ENCODE measurements at regions not wholly inside any gene's neighbourhood (a gene's known extent, or its start where the extent isn't known, plus 50 kb on each side); places are given as distances from the start of the nearest gene placed in this dataset.

DNA sequence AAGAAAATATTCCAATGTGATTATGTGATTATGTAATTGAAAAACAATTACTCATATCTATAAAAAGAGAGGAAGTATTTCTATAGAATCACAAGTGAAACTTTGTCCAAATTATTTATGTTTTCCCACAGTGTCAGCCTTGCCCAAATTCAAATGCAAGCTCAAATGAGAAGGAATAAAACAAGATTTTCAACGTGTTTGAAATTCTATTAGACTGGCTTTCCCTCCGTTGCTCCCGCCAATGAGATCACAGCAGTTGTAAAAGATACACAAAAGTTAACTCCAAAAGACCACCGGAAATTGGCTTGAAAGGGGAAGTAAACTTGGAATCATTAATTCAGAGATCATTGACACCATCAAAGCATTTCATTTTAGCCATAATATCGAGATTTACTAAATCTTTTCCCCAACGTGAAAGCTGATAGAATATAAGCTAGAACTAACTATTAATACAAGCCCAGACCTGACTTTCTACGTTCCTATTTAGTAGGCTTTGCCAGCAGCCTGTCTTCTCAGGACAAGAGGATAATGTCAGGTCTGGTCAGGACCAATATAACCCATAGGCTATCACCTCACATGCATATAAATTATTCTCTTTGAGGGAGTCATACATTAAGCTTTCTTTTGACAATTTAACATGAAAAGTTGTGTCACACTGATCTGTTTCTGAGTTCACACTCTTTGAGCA, 222.6 kb upstream of the CHAC2 start:
- TF ChIP-seq CTCF (conservative IDR thresholded peaks at IDR 0.05; ENCODE audit: control insufficient read depth, insufficient read depth, low read depth, low read length) = no peak
- no peak overlapping the region for H3K4me3 ChIP-seq (ENCODE audit: control insufficient read depth, low read depth, low read length)
- no peak for DNase-seq (ENCODE audit: low read depth)

DNA sequence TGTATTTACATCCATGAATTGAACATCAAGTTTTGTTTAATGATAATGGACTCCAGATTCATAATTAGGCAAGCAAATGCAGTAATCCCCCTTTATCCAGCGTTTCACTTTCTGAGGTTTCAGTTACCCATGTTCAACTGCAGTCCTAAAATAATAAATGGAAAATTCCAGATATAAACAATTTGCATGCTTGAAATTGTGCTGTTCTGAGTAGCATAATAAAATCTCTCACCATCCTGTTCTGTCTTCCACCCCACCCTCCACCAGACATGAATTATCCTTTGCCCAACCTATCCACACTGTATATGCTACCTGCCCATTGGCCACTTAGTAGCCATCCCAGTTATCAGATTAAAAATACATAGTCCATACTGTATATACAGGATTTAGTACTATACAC, 224.5 kb upstream of the CHAC2 start:
- no peak overlapping the region for H3K4me3 ChIP-seq (ENCODE audit: control insufficient read depth, low read depth, low read length)
- no peak for TF ChIP-seq CTCF (conservative IDR thresholded peaks at IDR 0.05; ENCODE audit: control insufficient read depth, insufficient read depth, low read depth, low read length)
- no peak for DNase-seq (ENCODE audit: low read depth)

DNA sequence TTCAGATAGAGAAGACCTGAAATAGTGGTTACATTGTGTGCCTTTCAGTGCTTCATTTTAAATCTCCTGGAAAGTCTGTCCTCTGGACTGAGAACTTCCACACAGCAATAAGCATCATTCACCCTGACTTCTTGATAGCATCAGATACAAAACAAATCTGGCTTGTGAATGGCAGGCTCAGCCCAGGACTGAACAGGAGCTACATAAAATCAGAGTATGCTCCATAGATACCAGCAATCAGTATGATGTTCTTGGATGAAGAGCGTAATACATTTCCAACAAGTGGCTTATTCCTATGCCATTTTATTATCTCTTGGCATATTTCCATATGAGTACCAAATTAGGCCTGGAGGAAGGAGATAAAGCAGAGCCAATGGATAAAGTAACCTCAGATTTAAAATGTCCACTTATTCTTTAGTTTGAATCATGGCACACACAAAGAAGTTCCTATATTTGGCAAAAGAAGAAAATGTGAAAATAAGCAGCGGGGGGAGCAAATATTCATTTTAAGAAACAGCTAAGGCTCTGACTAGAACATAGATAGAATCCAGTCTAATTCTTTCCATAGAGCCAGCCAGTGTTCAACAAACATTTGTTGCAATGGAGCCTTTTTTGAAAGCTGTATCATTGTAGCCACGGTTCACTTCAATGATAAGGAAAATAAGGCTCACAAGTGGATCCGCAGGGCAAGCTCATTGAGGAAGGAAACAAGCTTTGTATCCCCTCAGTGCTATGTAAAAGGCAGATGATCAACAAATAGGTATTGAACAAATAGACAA, 230.8 kb upstream of the CHAC2 start:
- no peak for TF ChIP-seq CTCF (conservative IDR thresholded peaks at IDR 0.05; ENCODE audit: control insufficient read depth, insufficient read depth, low read depth, low read length)
- DNase-seq (ENCODE audit: low read depth) = no peak
- H3K4me3 ChIP-seq (ENCODE audit: control insufficient read depth, low read depth, low read length) = no peak overlapping the region

DNA sequence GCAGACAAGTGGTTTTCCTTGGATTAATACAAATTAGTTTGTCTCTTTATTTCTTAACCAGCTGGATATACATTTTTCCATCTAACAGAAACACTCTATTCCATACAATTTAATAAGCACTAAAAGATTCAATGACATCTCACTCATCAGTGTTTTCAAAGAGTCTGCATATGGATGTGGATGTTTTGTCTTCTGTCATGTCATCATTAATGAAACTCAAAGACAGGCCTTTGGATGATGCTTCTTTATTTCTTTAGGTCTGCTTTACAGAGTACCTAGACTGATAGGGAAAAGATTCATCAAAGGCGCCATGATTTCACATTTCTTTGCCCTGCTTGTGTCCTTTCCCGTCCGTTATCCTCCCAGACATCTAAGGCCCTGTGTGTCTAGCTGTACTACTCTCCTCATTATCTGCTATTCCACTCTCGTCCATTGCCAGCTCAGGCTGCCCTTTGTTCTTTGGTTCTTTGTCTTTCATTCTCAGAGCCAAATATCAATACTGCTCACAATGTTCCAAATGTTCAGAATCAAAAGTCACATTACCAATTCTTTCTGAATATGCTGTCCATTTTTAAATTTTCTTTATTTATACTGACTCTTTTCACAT, 232.3 kb upstream of the CHAC2 start:
- TF ChIP-seq CTCF (conservative IDR thresholded peaks at IDR 0.05; ENCODE audit: control insufficient read depth, insufficient read depth, low read depth, low read length) = no peak
- DNase-seq (ENCODE audit: low read depth) = no peak
- no peak overlapping the region for H3K4me3 ChIP-seq (ENCODE audit: control insufficient read depth, low read depth, low read length)

GRCh38 chr2:53530126-53530525, 237.5 kb upstream of the CHAC2 start:
- DNase-seq (ENCODE audit: low read depth) = no peak
- no peak overlapping the region for H3K4me3 ChIP-seq (ENCODE audit: control insufficient read depth, low read depth, low read length)
- TF ChIP-seq CTCF (conservative IDR thresholded peaks at IDR 0.05; ENCODE audit: control insufficient read depth, insufficient read depth, low read depth, low read length) = no peak

DNA sequence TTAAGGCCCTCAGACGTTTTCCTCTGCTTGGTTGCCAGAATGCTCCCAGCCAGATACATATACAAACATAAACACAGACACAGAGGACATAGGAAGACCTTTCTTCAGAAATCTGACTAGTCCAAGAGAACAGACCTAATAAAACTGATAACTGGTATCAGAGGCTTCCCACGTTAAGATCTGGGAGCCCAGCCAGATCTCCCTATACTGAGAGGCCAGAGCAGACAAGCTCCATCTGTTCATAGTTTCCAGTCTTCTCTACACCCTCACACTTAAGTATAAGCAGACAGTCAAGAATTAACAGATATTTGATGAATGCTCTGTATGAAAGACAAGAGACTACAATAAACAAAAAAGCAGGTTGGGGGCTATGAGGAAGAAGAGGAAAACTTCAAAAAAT, 240.5 kb upstream of the CHAC2 start:
- no peak overlapping the region for H3K4me3 ChIP-seq (ENCODE audit: control insufficient read depth, low read depth, low read length)
- TF ChIP-seq CTCF (conservative IDR thresholded peaks at IDR 0.05; ENCODE audit: control insufficient read depth, insufficient read depth, low read depth, low read length) = no peak

More for the DNA sequence above, 240.5 kb upstream of the CHAC2 start:
- DNase-seq (ENCODE audit: low read depth) = no peak
